ENCODE measurements at regions not wholly inside any gene's neighbourhood (a gene's known extent, or its start where the extent isn't known, plus 50 kb on each side); places are given as distances from the start of the nearest gene placed in this dataset.
"Not testable (repeated sequence)": the region's sequence is repeated elsewhere in the genome, so short reads cannot be mapped to it uniquely, and the experiment has no call there.

GRCh38 chr4:181897935-181898334, 345.3 kb upstream of the TENM3 start:
- Histone ChIP-seq H3K9ac (ENCODE audit: insufficient read length, low read depth) (no peak overlapping the region), H3K9me3 (ENCODE audit: insufficient read depth, low read length) (no peaks in the 10 kb centered on the region), H3K4me3 (ENCODE audit: insufficient read length, low read depth) (no peak overlapping the region), H3K27me3 (ENCODE audit: insufficient read depth, insufficient read length) (no peaks in the 10 kb centered on the region), H3K4me1 (ENCODE audit: insufficient read depth, insufficient read length) (no peaks in the 10 kb centered on the region), H3K36me3 (ENCODE audit: insufficient read depth, insufficient read length, low read length) (no peaks in the 10 kb centered on the region)
- no peak for TF ChIP-seq YY1 (IDR thresholded peaks at IDR 0.05; ENCODE audit: insufficient read depth, insufficient read length)
- no peak for DNase-seq (ENCODE audit: low read depth, low spot score)

GRCh38 chr4:181902404-181902803, 340.8 kb upstream of the TENM3 start:
- H3K4me1 ChIP-seq (ENCODE audit: insufficient read depth, insufficient read length); DNase-seq (ENCODE audit: low read depth, low spot score); H3K4me3 ChIP-seq (ENCODE audit: insufficient read length, low read depth); H3K27me3 ChIP-seq (ENCODE audit: insufficient read depth, insufficient read length); H3K36me3 ChIP-seq (ENCODE audit: insufficient read depth, insufficient read length, low read length); H3K9me3 ChIP-seq (ENCODE audit: insufficient read depth, low read length); H3K9ac ChIP-seq (ENCODE audit: insufficient read length, low read depth): not testable (repeated sequence)

- H3K27me3 ChIP-seq (ENCODE audit: insufficient read depth, insufficient read length) = no peaks in the 10 kb centered on the region
- H3K4me1 ChIP-seq (ENCODE audit: insufficient read depth, insufficient read length) = no peaks in the 10 kb centered on the region
- no peak overlapping the region for H3K9ac ChIP-seq (ENCODE audit: insufficient read length, low read depth)
- no peak overlapping the region for H3K4me3 ChIP-seq (ENCODE audit: insufficient read length, low read depth)
- TF ChIP-seq SUZ12 (IDR thresholded peaks at IDR 0.05; ENCODE audit: extremely low read depth, insufficient read depth, insufficient read length) (no peak), ZNF274 (IDR thresholded peaks at IDR 0.05; ENCODE audit: low read depth, low read length) (no peak), YY1 (IDR thresholded peaks at IDR 0.05; ENCODE audit: insufficient read depth, insufficient read length) (no peak)
- no peaks in the 10 kb centered on the region for H3K9me3 ChIP-seq (ENCODE audit: insufficient read depth, low read length)
- H3K36me3 ChIP-seq (ENCODE audit: insufficient read depth, insufficient read length, low read length) = no peaks in the 10 kb centered on the region
- no peak for DNase-seq (ENCODE audit: low read depth, low spot score)
Measured at GRCh38 chr4:181905708-181906107, 337.5 kb upstream of the TENM3 start.

- H3K9ac ChIP-seq (ENCODE audit: insufficient read length, low read depth) = no peak overlapping the region
- peaks cover 9% of the 10 kb centered on the region for H3K9me3 ChIP-seq (ENCODE audit: insufficient read depth, low read length)
- no peaks in the 10 kb centered on the region for H3K27me3 ChIP-seq (ENCODE audit: insufficient read depth, insufficient read length)
- DNase-seq (ENCODE audit: low read depth, low spot score) = no peak
- TF ChIP-seq YY1 (IDR thresholded peaks at IDR 0.05; ENCODE audit: insufficient read depth, insufficient read length) (no peak), SUZ12 (IDR thresholded peaks at IDR 0.05; ENCODE audit: extremely low read depth, insufficient read depth, insufficient read length) (no peak), ZNF274 (IDR thresholded peaks at IDR 0.05; ENCODE audit: low read depth, low read length) (no peak)
- no peaks in the 10 kb centered on the region for H3K36me3 ChIP-seq (ENCODE audit: insufficient read depth, insufficient read length, low read length)
- no peaks in the 10 kb centered on the region for H3K4me1 ChIP-seq (ENCODE audit: insufficient read depth, insufficient read length)
- H3K4me3 ChIP-seq (ENCODE audit: insufficient read length, low read depth) = no peak overlapping the region
Measured at GRCh38 chr4:181908168-181908567, 335.0 kb upstream of the TENM3 start.

GRCh38 chr4:181909368-181909767, 333.8 kb upstream of the TENM3 start:
- no peak overlapping the region for H3K9ac ChIP-seq (ENCODE audit: insufficient read length, low read depth)
- H3K4me1 ChIP-seq (ENCODE audit: insufficient read depth, insufficient read length) = no peaks in the 10 kb centered on the region
- TF ChIP-seq YY1 (IDR thresholded peaks at IDR 0.05; ENCODE audit: insufficient read depth, insufficient read length) (no peak), ZNF274 (IDR thresholded peaks at IDR 0.05; ENCODE audit: low read depth, low read length) (no peak), SUZ12 (IDR thresholded peaks at IDR 0.05; ENCODE audit: extremely low read depth, insufficient read depth, insufficient read length) (no peak)
- peaks cover 21% of the 10 kb centered on the region for H3K9me3 ChIP-seq (ENCODE audit: insufficient read depth, low read length)
- H3K27me3 ChIP-seq (ENCODE audit: insufficient read depth, insufficient read length) = no peaks in the 10 kb centered on the region
- H3K4me3 ChIP-seq (ENCODE audit: insufficient read length, low read depth) = no peak overlapping the region
- no peak for DNase-seq (ENCODE audit: low read depth, low spot score)
- H3K36me3 ChIP-seq (ENCODE audit: insufficient read depth, insufficient read length, low read length) = no peaks in the 10 kb centered on the region

GRCh38 chr4:181911420-181911819, 331.8 kb upstream of the TENM3 start:
- TF ChIP-seq ZNF274 (IDR thresholded peaks at IDR 0.05; ENCODE audit: low read depth, low read length) (no peak), YY1 (IDR thresholded peaks at IDR 0.05; ENCODE audit: insufficient read depth, insufficient read length) (no peak), SUZ12 (IDR thresholded peaks at IDR 0.05; ENCODE audit: extremely low read depth, insufficient read depth, insufficient read length) (no peak)
- Histone ChIP-seq H3K9ac (ENCODE audit: insufficient read length, low read depth) (no peak overlapping the region), H3K27me3 (ENCODE audit: insufficient read depth, insufficient read length) (no peaks in the 10 kb centered on the region), H3K4me1 (ENCODE audit: insufficient read depth, insufficient read length) (no peaks in the 10 kb centered on the region), H3K4me3 (ENCODE audit: insufficient read length, low read depth) (no peak overlapping the region), H3K36me3 (ENCODE audit: insufficient read depth, insufficient read length, low read length) (no peaks in the 10 kb centered on the region), H3K9me3 (ENCODE audit: insufficient read depth, low read length) (peaks cover 22% of the 10 kb centered on the region)
- no peak for DNase-seq (ENCODE audit: low read depth, low spot score)

GRCh38 chr4:181933471-181933870, 309.7 kb upstream of the TENM3 start:
- Histone ChIP-seq H3K9me3 (ENCODE audit: insufficient read depth, low read length) (no peaks in the 10 kb centered on the region), H3K4me3 (ENCODE audit: insufficient read length, low read depth) (no peak overlapping the region), H3K27me3 (ENCODE audit: insufficient read depth, insufficient read length) (no peaks in the 10 kb centered on the region), H3K4me1 (ENCODE audit: insufficient read depth, insufficient read length) (no peaks in the 10 kb centered on the region), H3K9ac (ENCODE audit: insufficient read length, low read depth) (no peak overlapping the region), H3K36me3 (ENCODE audit: insufficient read depth, insufficient read length, low read length) (no peaks in the 10 kb centered on the region)
- no peak for DNase-seq (ENCODE audit: low read depth, low spot score)
- no peak for TF ChIP-seq YY1 (IDR thresholded peaks at IDR 0.05; ENCODE audit: insufficient read depth, insufficient read length)
- no peak for TF ChIP-seq ZNF274 (IDR thresholded peaks at IDR 0.05; ENCODE audit: low read depth, low read length)
- no peak for TF ChIP-seq SUZ12 (IDR thresholded peaks at IDR 0.05; ENCODE audit: extremely low read depth, insufficient read depth, insufficient read length)

GRCh38 chr4:181938631-181939030, 304.6 kb upstream of the TENM3 start:
- no peaks in the 10 kb centered on the region for H3K9me3 ChIP-seq (ENCODE audit: insufficient read depth, low read length)
- no peaks in the 10 kb centered on the region for H3K27me3 ChIP-seq (ENCODE audit: insufficient read depth, insufficient read length)
- H3K4me1 ChIP-seq (ENCODE audit: insufficient read depth, insufficient read length) = no peaks in the 10 kb centered on the region
- H3K9ac ChIP-seq (ENCODE audit: insufficient read length, low read depth) = no peak overlapping the region
- H3K4me3 ChIP-seq (ENCODE audit: insufficient read length, low read depth) = no peak overlapping the region
- H3K36me3 ChIP-seq (ENCODE audit: insufficient read depth, insufficient read length, low read length) = no peaks in the 10 kb centered on the region
- TF ChIP-seq ZNF274 (IDR thresholded peaks at IDR 0.05; ENCODE audit: low read depth, low read length) = no peak
- TF ChIP-seq YY1 (IDR thresholded peaks at IDR 0.05; ENCODE audit: insufficient read depth, insufficient read length) = no peak
- TF ChIP-seq SUZ12 (IDR thresholded peaks at IDR 0.05; ENCODE audit: extremely low read depth, insufficient read depth, insufficient read length) = no peak
- DNase-seq (ENCODE audit: low read depth, low spot score) = no peak

Measured in NT2/D1 (cell line).